Left ventricle myocardium inferior (tissue), 1 donor: ENCODE measurements at regions not wholly inside any gene's neighbourhood (a gene's known extent, or its start where the extent isn't known, plus 50 kb on each side); places are given as distances from the start of the nearest gene placed in this dataset.

Experiments used
- DNase-seq: peaks from one replicate; pipeline ENCODE4 v3.0.0-alpha.2; 2020
- H3K27ac ChIP-seq: fragments of 200-600 bp; replicated peaks from 2 replicates; pipeline ENCODE4 v1.8.0; 2021
- H3K27me3 ChIP-seq: fragments of 200-600 bp; 2 replicates; pipeline ENCODE4 v1.8.0; 2021; ENCODE audit warnings: low read depth
- H3K36me3 ChIP-seq: fragments of 200-600 bp; 2 replicates; pipeline ENCODE4 v1.8.0; 2021
- H3K4me1 ChIP-seq: fragments of 200-600 bp; 2 replicates; pipeline ENCODE4 v1.8.0; 2021
- H3K4me3 ChIP-seq: fragments of 200-600 bp; 2 replicates; pipeline ENCODE4 v1.8.0; 2021; ENCODE audit warnings: mild to moderate bottlenecking, moderate library complexity
- H3K9me3 ChIP-seq: fragments of 200-600 bp; replicated peaks from 2 replicates; pipeline ENCODE4 v1.8.0; 2021
- CTCF ChIP-seq: fragments of 200-600 bp; IDR thresholded peaks from 2 replicates; pipeline ENCODE4 v1.8.0; 2021; ENCODE audit warnings: antibody characterized with exemption, mild to moderate bottlenecking, borderline replicate concordance
- intact Hi-C: fragments of 100-400 bp; cut with micrococcal nuclease; formaldehyde crosslinking; loops from one replicate; pipeline ENCODE4 v1.11.0; 2022
- donor health status: DM: no; HTN: yes; CAD: no; lungs with severe emphysema.

- H3K9me3 ChIP-seq = no peaks in the 10 kb centered on the region
- no peak for DNase-seq
- H3K36me3 ChIP-seq = no peaks in the 10 kb centered on the region
- H3K27ac ChIP-seq = no peak overlapping the region
- no peaks in the 10 kb centered on the region for H3K27me3 ChIP-seq
- intact Hi-C loops = no loop called here
- TF ChIP-seq CTCF = no peak
- no peak overlapping the region for H3K4me3 ChIP-seq
- no peaks in the 10 kb centered on the region for H3K4me1 ChIP-seq
Observed at GRCh38 chr3:65195211-65196006, 507.6 kb upstream of the ADAMTS9 start.

GRCh38 chr3:65194744-65195143 lies 506.9 kb upstream of the ADAMTS9 start:
- intact Hi-C loops = no loop called here
- Histone ChIP-seq H3K9me3 (no peaks in the 10 kb centered on the region), H3K4me1 (no peaks in the 10 kb centered on the region), H3K36me3 (no peaks in the 10 kb centered on the region), H3K27ac (no peak overlapping the region), H3K27me3 (no peaks in the 10 kb centered on the region), H3K4me3 (no peak overlapping the region)
- no peak for TF ChIP-seq CTCF
- no peak for DNase-seq

GRCh38 chr3:65194047-65194714 lies 506.4 kb upstream of the ADAMTS9 start:
- H3K27me3 ChIP-seq = no peaks in the 10 kb centered on the region
- intact Hi-C loops = no loop called here
- H3K4me3 ChIP-seq = no peak overlapping the region
- no peaks in the 10 kb centered on the region for H3K4me1 ChIP-seq
- no peaks in the 10 kb centered on the region for H3K36me3 ChIP-seq
- H3K27ac ChIP-seq = no peak overlapping the region
- DNase-seq = no peak
- no peak for TF ChIP-seq CTCF
- H3K9me3 ChIP-seq = no peaks in the 10 kb centered on the region

- DNase-seq = no peak
- Histone ChIP-seq H3K4me1 (no peaks in the 10 kb centered on the region), H3K27me3 (no peaks in the 10 kb centered on the region), H3K4me3 (no peak overlapping the region), H3K27ac (no peak overlapping the region), H3K36me3 (no peaks in the 10 kb centered on the region), H3K9me3 (no peaks in the 10 kb centered on the region)
- intact Hi-C loops = no loop called here
- TF ChIP-seq CTCF = no peak
Observed at GRCh38 chr3:65193531-65193930, 505.7 kb upstream of the ADAMTS9 start.

GRCh38 chr3:65190111-65190510 lies 502.3 kb upstream of the ADAMTS9 start:
- H3K27me3 ChIP-seq = no peaks in the 10 kb centered on the region
- intact Hi-C loops = no loop called here
- no peaks in the 10 kb centered on the region for H3K4me1 ChIP-seq
- DNase-seq = no peak
- no peaks in the 10 kb centered on the region for H3K36me3 ChIP-seq
- peaks cover 6% of the 10 kb centered on the region for H3K9me3 ChIP-seq
- H3K4me3 ChIP-seq = no peak overlapping the region
- H3K27ac ChIP-seq = no peak overlapping the region
- no peak for TF ChIP-seq CTCF
